Transverse colon (tissue), 4 donors: ENCODE measurements at regions not wholly inside any gene's neighbourhood (a gene's known extent, or its start where the extent isn't known, plus 50 kb on each side); places are given as distances from the start of the nearest gene placed in this dataset.

Experiments used
- DNase-seq: peaks from one replicate; pipeline ENCODE4 v3.0.0-alpha.2; 2019
- H3K27ac ChIP-seq, 4 donors: fragments of 200-600 bp; sonication (generic); 2 replicates each; pipeline ENCODE4 v1.5.1; 2016 to 2018; ENCODE audit warnings: inconsistent platforms in 4 of 4
- H3K27me3 ChIP-seq: fragments of 200-600 bp; sonication (generic); 2 replicates; pipeline ENCODE4 v1.5.1; 2017; ENCODE audit warnings: inconsistent platforms
- H3K36me3 ChIP-seq, 4 donors: fragments of 200-600 bp; sonication (generic); 2 replicates each; pipeline ENCODE4 v1.5.1; 2017 to 2019; ENCODE audit warnings: inconsistent platforms in 4 of 4
- H3K4me1 ChIP-seq, 4 donors: fragments of 200-600 bp; sonication (generic); 2 replicates each; pipeline ENCODE4 v1.5.1; 2017 to 2020; ENCODE audit warnings: inconsistent platforms in 4 of 4
- H3K4me3 ChIP-seq, 4 donors: fragments of 200-600 bp; sonication (generic); 1 replicate in 1 of 4; 2 replicates in 3 of 4; pipeline versions ENCODE4 v1.5.1 to v1.6.1; 2017 to 2019; ENCODE audit warnings: inconsistent platforms in 4 of 4
- H3K9me3 ChIP-seq, 2 donors: fragments of 200-600 bp; sonication (generic); 2 replicates each; pipeline ENCODE4 v1.5.1; 2017 to 2019; ENCODE audit warnings: inconsistent platforms in 2 of 2
- EP300 ChIP-seq: sonication (generic); formaldehyde crosslinking; IDR thresholded peaks from one replicate; pipeline ENCODE4 v1.6.1; 2017; ENCODE audit warnings: antibody characterized with exemption, low read depth
- POLR2A ChIP-seq: fragments of 450-650 bp; IDR thresholded peaks from one replicate; pipeline ENCODE4 v1.6.1; 2016; ENCODE audit warnings: antibody characterized with exemption, mild to moderate bottlenecking, moderate library complexity
- POLR2AphosphoS5 ChIP-seq, 3 donors: sonication (generic); formaldehyde crosslinking; IDR thresholded peaks; one replicate each; pipeline ENCODE4 v1.6.1; 2016; ENCODE audit warnings: antibody characterized with exemption in 3 of 3
- WGBS, 2 donors: methylation state at CpG; one replicate each; pipeline ENCODE4 v1.1.5; 2018; ENCODE audit warnings: low coverage in 1 of 2; 5-methylcytosine and 5-hydroxymethylcytosine counted together
- in situ Hi-C, 4 donors: fragments of 200-750 bp; cut with MboI; loops; one replicate each; pipeline versions ENCODE4 v1.15.0 to v1.15.1; 2017; ENCODE audit warnings: low sequenced_read_pairs in 3 of 4, low pct_ligation_motif_present in 1 of 4, low pct_unique_long_range_greater_than_20kb in 1 of 4
- intact Hi-C: fragments of 100-400 bp; cut with DNase I; formaldehyde crosslinking; loops from one replicate; pipeline ENCODE4 v1.15.1; 2023; ENCODE audit warnings: low total_unique reads
- TF ChIP-seq, protein P1 (sequence below), 5 experiments: fragments of 200-600 bp in 3 of 5; fragments of 450-650 bp in 2 of 5; sonication (generic) in 3 of 5; IDR thresholded peaks; 1 replicate in 2 of 5; 2 replicates in 3 of 5; pipeline ENCODE4 v1.5.1; 2016 to 2017; ENCODE audit warnings: antibody characterized with exemption in 5 of 5, inconsistent platforms in 3 of 5, mild to moderate bottlenecking in 2 of 5, moderate library complexity in 1 of 5

DNA sequence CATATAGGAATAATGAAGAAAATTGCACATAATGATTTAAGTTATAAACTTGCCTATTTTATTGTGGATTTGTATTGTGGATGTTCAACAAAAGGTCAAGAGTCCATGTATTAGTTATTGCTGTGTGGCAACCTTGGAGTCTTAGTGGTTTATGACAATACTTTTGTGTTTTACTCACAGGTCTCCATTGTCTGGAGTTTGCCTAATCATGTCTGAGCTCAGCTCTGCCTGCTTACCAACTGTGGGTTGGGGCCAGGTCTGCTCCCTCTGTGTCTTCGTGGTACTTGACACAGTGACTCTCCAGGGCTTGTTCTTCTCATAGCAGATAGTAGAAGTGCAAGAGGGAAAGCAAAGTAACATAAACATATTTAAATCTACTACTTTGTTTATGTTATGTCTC lies 382.5 kb downstream of the CBLN2 start:
- Histone ChIP-seq H3K4me1 (no peaks in the 10 kb centered on the region), H3K27ac (no peak overlapping the region), H3K4me3 (no peak overlapping the region), H3K27me3 (no peaks in the 10 kb centered on the region), H3K9me3 (no peaks in the 10 kb centered on the region), H3K36me3 (no peaks in the 10 kb centered on the region)
- TF ChIP-seq POLR2A = no peak
- TF ChIP-seq EP300 = no peak
- no peak for TF ChIP-seq POLR2AphosphoS5 (IDR thresholded peaks at IDR 0.05)
- TF ChIP-seq, protein P1, sequence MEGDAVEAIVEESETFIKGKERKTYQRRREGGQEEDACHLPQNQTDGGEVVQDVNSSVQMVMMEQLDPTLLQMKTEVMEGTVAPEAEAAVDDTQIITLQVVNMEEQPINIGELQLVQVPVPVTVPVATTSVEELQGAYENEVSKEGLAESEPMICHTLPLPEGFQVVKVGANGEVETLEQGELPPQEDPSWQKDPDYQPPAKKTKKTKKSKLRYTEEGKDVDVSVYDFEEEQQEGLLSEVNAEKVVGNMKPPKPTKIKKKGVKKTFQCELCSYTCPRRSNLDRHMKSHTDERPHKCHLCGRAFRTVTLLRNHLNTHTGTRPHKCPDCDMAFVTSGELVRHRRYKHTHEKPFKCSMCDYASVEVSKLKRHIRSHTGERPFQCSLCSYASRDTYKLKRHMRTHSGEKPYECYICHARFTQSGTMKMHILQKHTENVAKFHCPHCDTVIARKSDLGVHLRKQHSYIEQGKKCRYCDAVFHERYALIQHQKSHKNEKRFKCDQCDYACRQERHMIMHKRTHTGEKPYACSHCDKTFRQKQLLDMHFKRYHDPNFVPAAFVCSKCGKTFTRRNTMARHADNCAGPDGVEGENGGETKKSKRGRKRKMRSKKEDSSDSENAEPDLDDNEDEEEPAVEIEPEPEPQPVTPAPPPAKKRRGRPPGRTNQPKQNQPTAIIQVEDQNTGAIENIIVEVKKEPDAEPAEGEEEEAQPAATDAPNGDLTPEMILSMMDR (IDR thresholded peaks at IDR 0.05) = no peak
- intact Hi-C loops = no loop called here
- DNase-seq = no peak
- 30% methylated on average over 1 of the region's 1 CpG; no CpG with 5 or more reads in 1 of the 2 donors for WGBS, 2 donors
- in situ Hi-C loops = no loop called here

DNA sequence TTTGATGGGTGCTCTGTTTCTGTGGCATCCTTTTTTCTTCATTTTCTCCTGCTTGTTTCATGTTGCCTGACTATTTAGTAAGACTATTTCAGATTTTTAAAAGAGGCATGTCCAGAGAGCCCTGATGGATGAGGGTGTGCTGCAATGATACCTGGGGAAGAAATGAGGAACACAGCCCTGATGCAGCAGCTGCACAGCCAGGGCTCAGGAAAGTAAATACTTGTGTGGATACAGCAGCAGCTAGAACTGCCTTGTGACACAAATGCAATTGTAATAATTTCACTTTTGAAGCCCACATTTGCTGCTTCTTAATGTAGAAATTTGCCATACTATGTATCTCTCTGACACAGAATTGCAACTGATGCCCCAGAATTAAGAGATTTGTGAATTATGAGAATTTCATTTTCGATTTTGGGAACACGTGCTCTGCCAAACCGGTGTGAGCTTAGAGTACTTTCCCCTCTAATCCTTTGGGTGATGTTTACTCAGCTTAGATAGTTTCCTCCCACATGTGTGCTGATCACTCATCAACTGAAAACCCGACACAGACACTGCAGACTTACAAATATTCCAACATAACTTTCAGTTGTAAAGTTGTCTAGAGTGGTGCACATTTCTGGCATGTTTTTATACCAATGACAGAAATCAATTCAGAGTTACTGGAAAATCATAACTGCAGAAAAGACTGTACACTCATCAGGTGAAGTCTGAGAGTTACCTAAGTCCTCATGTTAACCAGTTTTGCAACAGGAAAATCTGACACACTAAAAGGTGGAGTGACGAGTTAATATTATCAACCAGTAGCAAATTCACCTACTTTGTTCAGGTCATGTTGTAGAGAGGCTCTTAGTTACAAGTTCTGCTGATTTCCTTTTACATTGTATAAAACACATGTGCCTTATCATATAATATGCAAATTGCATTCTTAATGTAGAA lies 383.4 kb downstream of the CBLN2 start:
- TF ChIP-seq, protein P1 (IDR thresholded peaks at IDR 0.05) = no peak
- TF ChIP-seq POLR2AphosphoS5 (IDR thresholded peaks at IDR 0.05) (no peak), EP300 (no peak), POLR2A (no peak)
- no peaks in the 10 kb centered on the region for H3K4me1 ChIP-seq
- in situ Hi-C loops (no loop called here), intact Hi-C loops (no loop called here)
- no peaks in the 10 kb centered on the region for H3K36me3 ChIP-seq
- 26 to 37% methylated on average over 5 of the region's 5 CpGs for WGBS, 2 donors
- H3K27ac ChIP-seq = no peak overlapping the region
- no peak overlapping the region for H3K4me3 ChIP-seq
- no peaks in the 10 kb centered on the region for H3K9me3 ChIP-seq
- no peaks in the 10 kb centered on the region for H3K27me3 ChIP-seq
- DNase-seq = no peak

DNA sequence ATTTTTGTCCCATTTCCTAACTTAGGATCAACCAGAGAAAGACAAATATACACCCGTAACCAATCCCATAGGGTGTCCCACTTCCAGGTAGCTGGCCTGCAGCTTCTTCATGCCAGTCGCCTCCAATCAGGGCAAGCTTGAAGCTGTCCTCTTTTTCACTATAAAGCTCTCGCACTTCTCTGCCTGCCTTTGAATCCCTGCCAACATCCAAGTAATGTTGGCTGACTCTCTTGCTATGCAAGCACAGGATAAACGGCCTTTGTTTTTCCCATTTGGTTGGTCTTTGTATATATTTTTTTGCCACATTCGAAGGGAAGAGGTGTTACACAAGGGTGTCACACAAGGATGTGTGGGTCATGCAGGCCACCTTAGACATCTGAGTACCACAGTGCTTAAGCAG lies 388.8 kb downstream of the CBLN2 start:
- TF ChIP-seq POLR2A (no peak), EP300 (no peak), POLR2AphosphoS5 (IDR thresholded peaks at IDR 0.05) (no peak)
- TF ChIP-seq, protein P1 (IDR thresholded peaks at IDR 0.05) = no peak
- in situ Hi-C loops (no loop called here), intact Hi-C loops (no loop called here)
- Histone ChIP-seq H3K4me1 (no peaks in the 10 kb centered on the region), H3K27ac (no peak overlapping the region), H3K4me3 (no peak overlapping the region), H3K36me3 (no peaks in the 10 kb centered on the region), H3K9me3 (no peaks in the 10 kb centered on the region), H3K27me3 (no peaks in the 10 kb centered on the region)
- 55 to 58% methylated on average over 5 of the region's 5 CpGs for WGBS, 2 donors
- no peak for DNase-seq

DNA sequence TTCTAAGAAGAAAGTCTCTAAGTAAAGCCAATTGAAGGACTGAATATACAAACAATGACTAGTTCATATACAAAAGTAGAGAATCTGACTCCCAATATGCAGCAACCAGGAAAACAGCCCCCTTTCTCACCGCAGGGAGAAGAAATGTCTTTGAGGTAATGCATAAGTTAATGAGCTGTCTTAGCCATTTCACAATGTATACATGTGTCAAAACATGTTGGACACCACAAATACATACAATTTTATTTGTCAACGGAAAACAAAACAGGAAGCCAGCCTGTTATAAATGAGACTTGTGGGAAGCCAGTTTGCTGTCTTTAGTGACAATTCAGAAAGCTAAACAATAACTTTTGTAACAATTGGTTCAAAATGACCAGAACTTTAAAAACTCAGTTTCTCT lies 389.2 kb downstream of the CBLN2 start:
- H3K36me3 ChIP-seq = no peaks in the 10 kb centered on the region
- H3K27me3 ChIP-seq = no peaks in the 10 kb centered on the region
- intact Hi-C loops = no loop called here
- no peak for DNase-seq
- WGBS, 2 donors = 71 to 79% methylated on average over 2 of the region's 2 CpGs
- no peaks in the 10 kb centered on the region for H3K4me1 ChIP-seq
- in situ Hi-C loops = no loop called here
- no peak overlapping the region for H3K27ac ChIP-seq
- TF ChIP-seq POLR2AphosphoS5 (IDR thresholded peaks at IDR 0.05) (no peak), POLR2A (no peak), EP300 (no peak)
- TF ChIP-seq, protein P1 (IDR thresholded peaks at IDR 0.05) = no peak
- no peaks in the 10 kb centered on the region for H3K9me3 ChIP-seq
- no peak overlapping the region for H3K4me3 ChIP-seq
